ENCODE measurements at regions not wholly inside any gene's neighbourhood (a gene's known extent, or its start where the extent isn't known, plus 50 kb on each side); places are given as distances from the start of the nearest gene placed in this dataset.

- Histone ChIP-seq H3K36me3 (ENCODE audit: insufficient read depth) (no peaks in the 10 kb centered on the region), H3K4me2 (no peak overlapping the region), H3K9me2 (ENCODE audit: insufficient read depth) (no peaks in the 10 kb centered on the region; the same call in none of the 2 replicates), H2AFZ (peak overlapping the region; percentile 78), H3K4me3 (no peak overlapping the region), H3K79me2 (replicated peaks; ENCODE audit: insufficient read depth) (no peaks in the 10 kb centered on the region), H3F3A (replicated peaks; ENCODE audit: low read depth) (no peaks in the 10 kb centered on the region), H3K27me3 (ENCODE audit: insufficient read depth) (no peaks in the 10 kb centered on the region), H4K20me1 (replicated peaks; ENCODE audit: insufficient read depth) (no peaks in the 10 kb centered on the region), H3K4me1 (ENCODE audit: insufficient read depth) (0 out of 2 replicates have a peak, but pooled peaks cover 4% of the 10 kb centered on the region), H3K27ac (ENCODE audit: low read depth) (no peak overlapping the region)
- TF ChIP-seq EZH2 (IDR thresholded peaks at IDR 0.05; ENCODE audit: low read depth, unreplicated experiment) (no peak), STAT1 (IDR thresholded peaks at IDR 0.05; ENCODE audit: unreplicated experiment) (no peak), ZNF331 (CRISPR knock-in tag; IDR thresholded peaks at IDR 0.05; ENCODE audit: low read depth) (no peak), REST (IDR thresholded peaks at IDR 0.05; ENCODE audit: unreplicated experiment) (no peak)
- H3K4me1 Mint-ChIP-seq: no peaks in the 10 kb centered on the region; the same call in 2 of the 3 replicates
- H3K27me3 Mint-ChIP-seq (ENCODE audit: insufficient read depth, low read depth, poor library complexity): peaks cover 9% of the 10 kb centered on the region
- H3K9me3 Mint-ChIP-seq: peaks cover 10% of the 10 kb centered on the region
- ATAC-seq (peak; percentile 73), DNase-seq (ENCODE audit: low spot score) (peak; percentile 29)
- no peaks in the 10 kb centered on the region for H3K36me3 Mint-ChIP-seq (ENCODE audit: low read depth)
- H3K4me3 Mint-ChIP-seq: no peak overlapping the region
- no peak overlapping the region for H3K27ac Mint-ChIP-seq
These were observed 64.3 kb downstream of the DMRTA2 start for GRCh38 chr1:50358962-50359361.

- Histone ChIP-seq H3K4me1 (ENCODE audit: insufficient read depth) (0 out of 2 replicates have a peak, but pooled peaks cover 4% of the 10 kb centered on the region), H2AFZ (peak overlapping the region; percentile 66; the same call in 1 of the 2 replicates), H3K36me3 (ENCODE audit: insufficient read depth) (no peaks in the 10 kb centered on the region), H3K27ac (ENCODE audit: low read depth) (no peak overlapping the region), H3K27me3 (ENCODE audit: insufficient read depth) (no peaks in the 10 kb centered on the region), H3F3A (replicated peaks; ENCODE audit: low read depth) (no peaks in the 10 kb centered on the region), H3K79me2 (replicated peaks; ENCODE audit: insufficient read depth) (no peaks in the 10 kb centered on the region), H3K4me3 (no peak overlapping the region), H3K4me2 (no peak overlapping the region), H3K9me2 (ENCODE audit: insufficient read depth) (no peaks in the 10 kb centered on the region; the same call in none of the 2 replicates), H4K20me1 (replicated peaks; ENCODE audit: insufficient read depth) (no peaks in the 10 kb centered on the region)
- Mint-ChIP-seq H3K27me3 (ENCODE audit: insufficient read depth, low read depth, poor library complexity) (peaks cover 6% of the 10 kb centered on the region), H3K36me3 (ENCODE audit: low read depth) (no peaks in the 10 kb centered on the region), H3K9me3 (peaks cover 6% of the 10 kb centered on the region), H3K4me3 (no peak overlapping the region), H3K27ac (no peak overlapping the region), H3K4me1 (no peaks in the 10 kb centered on the region; the same call in 2 of the 3 replicates)
- no peak for DNase-seq (ENCODE audit: low spot score)
- no peak for ATAC-seq
- TF ChIP-seq CTCF (conservative IDR thresholded peaks at IDR 0.05; ENCODE audit: low read depth in 2 of 2) (no peak), NANOG (IDR thresholded peaks at IDR 0.05; ENCODE audit: borderline replicate concordance) (no peak), EZH2 (IDR thresholded peaks at IDR 0.05; ENCODE audit: low read depth, unreplicated experiment) (no peak), REST (IDR thresholded peaks at IDR 0.05; ENCODE audit: unreplicated experiment) (no peak), EZH2phosphoT487 (IDR thresholded peaks at IDR 0.05; ENCODE audit: unreplicated experiment) (no peak)
These were observed 66.1 kb downstream of the DMRTA2 start for GRCh38 chr1:50357186-50357585.

Data from GM23338 (cell line).